ENCODE measurements at regions not wholly inside any gene's neighbourhood (a gene's known extent, or its start where the extent isn't known, plus 50 kb on each side); places are given as distances from the start of the nearest gene placed in this dataset.

DNA sequence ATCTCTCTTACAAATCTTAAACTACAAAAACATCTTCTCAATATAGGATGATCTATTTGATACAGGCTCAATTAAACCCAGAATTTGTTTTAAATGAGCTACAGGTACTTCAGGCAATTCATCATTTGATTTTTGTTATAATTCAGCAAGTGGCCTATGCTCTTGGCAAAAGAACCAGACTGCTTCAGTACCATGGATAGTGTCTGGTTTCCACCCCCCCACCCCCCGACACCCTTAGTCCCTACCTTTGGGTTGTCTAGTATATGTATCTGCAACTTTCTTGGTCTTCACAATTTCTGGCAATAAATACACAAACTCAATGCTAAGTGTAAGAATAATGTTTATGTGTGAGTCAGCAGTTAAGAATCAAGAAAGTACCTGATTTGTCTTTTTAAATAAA lies 97.3 kb upstream of the API5 start:
- Mint-ChIP-seq H3K27ac (no peak overlapping the region), H3K4me3 (no peak overlapping the region), H3K9me3 (peaks cover 15% of the 10 kb centered on the region), H3K4me1 (ENCODE audit: low read depth in 2 of 2) (no peaks in the 10 kb centered on the region), H3K36me3 (peaks cover 4% of the 10 kb centered on the region), H3K27me3 (no peaks in the 10 kb centered on the region)
- no peak for ATAC-seq
- DNase-seq (ENCODE audit: low spot score), result no peak

DNA sequence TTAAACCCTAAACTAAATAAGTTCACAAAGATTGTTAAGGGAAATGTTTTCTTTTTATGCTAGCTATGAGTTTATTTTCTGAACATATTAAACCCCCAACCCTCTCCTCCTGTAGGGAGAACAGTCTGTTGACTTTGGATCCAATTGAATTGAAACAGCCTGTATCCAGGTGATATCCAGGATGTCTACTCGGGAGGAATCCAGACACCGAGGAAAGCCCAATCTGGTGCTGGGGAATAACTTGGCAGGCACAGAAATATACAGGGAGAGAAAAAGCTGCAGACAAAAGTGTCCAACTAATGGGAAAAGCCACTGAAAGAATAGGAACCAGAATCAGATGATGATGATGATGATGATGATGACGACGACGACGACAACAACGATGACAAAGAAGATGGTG lies 93.9 kb upstream of the API5 start:
- no peak overlapping the region for H3K4me3 Mint-ChIP-seq
- H3K4me1 Mint-ChIP-seq (ENCODE audit: low read depth in 2 of 2), result no peaks in the 10 kb centered on the region
- H3K27ac Mint-ChIP-seq, result no peak overlapping the region
- no peaks in the 10 kb centered on the region for H3K36me3 Mint-ChIP-seq
- no peak for ATAC-seq
- no peaks in the 10 kb centered on the region for H3K27me3 Mint-ChIP-seq
- peaks cover 3% of the 10 kb centered on the region for H3K9me3 Mint-ChIP-seq
- DNase-seq (ENCODE audit: low spot score), result no peak

DNA sequence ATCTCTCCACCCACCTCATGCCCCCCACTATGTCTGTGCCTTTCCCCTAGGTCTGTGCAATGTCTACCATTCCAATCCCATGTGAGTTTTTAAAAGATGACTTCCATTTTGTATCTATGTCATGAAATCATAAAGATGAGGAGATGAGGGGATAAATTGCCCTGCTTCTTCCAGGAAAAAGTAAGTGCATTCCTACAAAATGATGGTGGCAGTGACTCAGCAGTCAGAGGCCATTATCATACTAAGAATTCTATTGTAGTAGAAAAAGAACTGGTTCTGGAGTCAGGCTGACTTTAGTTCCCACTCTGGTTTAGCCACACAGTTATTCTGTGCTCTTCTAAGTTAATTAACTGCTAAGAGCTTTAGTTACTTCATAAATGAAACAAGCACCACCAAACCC lies 89.6 kb upstream of the API5 start:
- DNase-seq (ENCODE audit: low spot score) (no peak), ATAC-seq (no peak)
- Mint-ChIP-seq H3K27me3 (no peaks in the 10 kb centered on the region), H3K27ac (no peak overlapping the region), H3K36me3 (no peaks in the 10 kb centered on the region), H3K9me3 (peaks cover 3% of the 10 kb centered on the region), H3K4me3 (no peak overlapping the region), H3K4me1 (ENCODE audit: low read depth in 2 of 2) (no peaks in the 10 kb centered on the region)

DNA sequence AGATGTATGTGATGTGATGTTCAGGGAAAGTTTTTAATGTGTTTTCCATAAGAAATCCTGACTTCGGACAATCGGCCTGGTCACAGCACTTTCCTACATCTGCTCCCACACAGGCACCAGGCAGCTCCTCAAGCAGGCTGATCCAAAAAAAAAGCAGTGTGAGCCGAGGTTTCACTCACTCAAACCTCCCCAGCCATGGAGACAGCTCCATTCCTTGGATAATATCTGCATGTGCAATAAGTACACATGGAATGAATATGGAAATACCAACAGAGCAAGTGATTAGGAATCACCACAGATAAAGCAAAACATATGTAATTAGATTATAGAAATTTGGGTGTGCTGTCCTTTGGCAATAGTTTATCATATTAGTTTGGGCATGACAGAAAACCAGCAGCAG lies 88.8 kb upstream of the API5 start:
- Mint-ChIP-seq H3K4me1 (ENCODE audit: low read depth in 2 of 2) (no peaks in the 10 kb centered on the region), H3K27me3 (no peaks in the 10 kb centered on the region), H3K4me3 (no peak overlapping the region), H3K36me3 (no peaks in the 10 kb centered on the region), H3K9me3 (peaks cover 3% of the 10 kb centered on the region), H3K27ac (no peak overlapping the region)
- no peak for DNase-seq (ENCODE audit: low spot score)
- ATAC-seq, result no peak

DNA sequence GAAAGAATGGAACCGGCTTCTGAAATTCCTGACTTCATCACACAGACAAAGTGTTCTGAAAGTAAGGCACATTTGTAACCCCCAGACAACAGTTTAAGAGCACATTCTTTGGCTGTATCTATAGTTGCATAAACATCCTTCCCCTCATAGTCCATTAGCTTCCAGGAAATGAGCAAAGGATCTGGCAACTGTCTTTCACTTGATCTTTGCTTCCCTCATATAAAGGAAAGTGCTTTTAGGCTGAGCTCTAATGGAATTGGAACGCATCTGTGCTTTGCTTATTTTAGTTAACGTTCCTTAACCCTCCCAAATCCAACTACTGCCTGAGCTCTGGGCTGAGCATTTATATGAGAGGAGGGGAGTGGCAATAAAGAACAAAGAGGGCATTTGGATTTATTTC lies 76.9 kb upstream of the API5 start:
- Mint-ChIP-seq H3K27ac (no peak overlapping the region), H3K9me3 (no peaks in the 10 kb centered on the region), H3K4me1 (ENCODE audit: low read depth in 2 of 2) (no peaks in the 10 kb centered on the region), H3K27me3 (no peaks in the 10 kb centered on the region), H3K4me3 (no peak overlapping the region), H3K36me3 (no peaks in the 10 kb centered on the region)
- DNase-seq (ENCODE audit: low spot score) (no peak), ATAC-seq (no peak)

DNA sequence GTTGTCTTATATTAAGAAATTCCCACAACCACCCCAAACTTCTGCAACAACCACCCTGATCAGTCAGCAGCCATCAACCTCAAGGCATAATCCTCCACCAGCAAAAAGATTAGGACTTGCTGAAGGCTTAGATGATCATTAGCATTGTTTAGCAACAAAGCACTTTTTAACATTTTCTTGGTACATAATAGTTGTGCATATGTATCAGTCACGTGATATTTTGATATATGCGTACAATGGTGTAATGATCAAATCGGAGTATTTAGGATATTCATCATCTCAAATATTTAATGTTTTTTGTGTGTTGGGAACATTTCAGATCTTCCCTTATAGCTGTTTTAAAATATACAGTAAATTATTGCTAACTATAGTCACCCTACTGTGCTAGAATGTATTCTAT lies 73.5 kb upstream of the API5 start:
- Mint-ChIP-seq H3K27ac (no peak overlapping the region), H3K27me3 (no peaks in the 10 kb centered on the region), H3K9me3 (no peaks in the 10 kb centered on the region), H3K4me3 (no peak overlapping the region), H3K36me3 (no peaks in the 10 kb centered on the region), H3K4me1 (ENCODE audit: low read depth in 2 of 2) (no peaks in the 10 kb centered on the region)
- DNase-seq (ENCODE audit: low spot score) (no peak), ATAC-seq (no peak)

DNA sequence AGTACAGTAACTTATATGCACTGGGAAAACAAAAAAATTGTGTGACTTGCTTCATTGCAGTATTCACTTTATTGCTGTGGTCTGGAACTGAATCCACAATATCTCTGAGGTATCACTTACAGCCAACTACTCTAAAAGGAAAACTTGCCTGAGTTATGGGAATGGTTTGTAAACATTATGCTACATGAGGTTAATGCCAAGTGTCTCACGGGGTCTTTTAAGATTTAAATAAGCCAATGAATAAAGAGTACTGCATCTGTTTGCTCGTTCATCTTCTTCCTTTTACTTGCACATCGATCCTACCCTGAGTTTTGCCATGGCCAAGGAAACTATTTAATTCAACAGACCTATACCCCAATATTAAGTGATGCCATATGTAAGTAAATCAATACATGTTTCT lies 72.0 kb upstream of the API5 start:
- H3K4me3 Mint-ChIP-seq, result no peak overlapping the region

DNA sequence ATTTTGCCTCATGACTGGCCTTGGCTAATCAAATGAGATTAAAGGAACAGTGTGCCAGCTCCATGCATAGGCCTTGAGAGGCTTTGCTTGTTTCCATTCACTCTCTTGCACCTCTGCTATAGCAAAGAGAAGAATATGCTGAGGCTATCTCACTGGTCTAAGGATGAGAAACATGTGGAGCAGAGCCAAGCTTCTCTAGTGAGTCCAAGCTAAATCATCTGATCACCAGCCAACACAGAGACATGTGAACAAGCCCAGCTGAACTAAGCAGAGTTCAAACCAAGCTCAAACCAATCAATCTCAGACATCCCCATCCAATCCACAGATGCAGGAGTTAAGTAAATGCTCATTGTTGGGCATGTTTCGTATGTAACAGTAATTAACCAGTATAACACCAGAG lies 69.4 kb upstream of the API5 start:
- Mint-ChIP-seq H3K9me3 (peaks cover 2% of the 10 kb centered on the region), H3K4me3 (no peak overlapping the region), H3K36me3 (no peaks in the 10 kb centered on the region), H3K27me3 (peaks cover 2 to 7% of the 10 kb centered on the region in 2 donors), H3K4me1 (ENCODE audit: low read depth in 2 of 2) (no peaks in the 10 kb centered on the region), H3K27ac (no peak overlapping the region)
- DNase-seq (ENCODE audit: low spot score) (no peak), ATAC-seq (no peak)

More for the DNA sequence above, 72.0 kb upstream of the API5 start:
- Mint-ChIP-seq H3K27ac (no peak overlapping the region), H3K9me3 (no peaks in the 10 kb centered on the region), H3K27me3 (no peaks in the 10 kb centered on the region), H3K4me1 (ENCODE audit: low read depth in 2 of 2) (no peaks in the 10 kb centered on the region), H3K36me3 (no peaks in the 10 kb centered on the region)
- DNase-seq (ENCODE audit: low spot score) (no peak), ATAC-seq (no peak)

DNA sequence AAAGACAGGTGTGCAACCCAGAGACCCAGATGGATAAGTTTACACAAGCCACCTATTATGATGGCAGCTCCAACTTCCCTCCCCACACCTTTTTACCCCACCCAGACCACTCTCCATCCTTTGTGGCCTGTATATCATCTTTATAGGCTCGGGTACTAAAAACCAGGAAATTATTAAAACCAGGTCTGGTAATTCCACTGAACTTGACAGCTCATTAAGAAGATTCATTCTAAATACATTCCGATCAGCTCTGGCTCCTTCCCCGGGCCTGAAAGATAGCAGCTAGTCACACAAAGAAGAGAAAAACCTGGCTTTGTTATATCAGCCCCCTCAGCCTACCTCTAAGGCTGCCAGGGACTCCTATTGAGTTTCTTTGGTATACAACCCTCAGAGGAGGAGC lies 67.9 kb upstream of the API5 start:
- Mint-ChIP-seq H3K27ac (no peak overlapping the region), H3K4me3 (no peak overlapping the region), H3K4me1 (ENCODE audit: low read depth in 2 of 2) (no peaks in the 10 kb centered on the region), H3K36me3 (no peaks in the 10 kb centered on the region), H3K27me3 (peaks cover 2 to 9% of the 10 kb centered on the region in 2 donors), H3K9me3 (peaks cover 2% of the 10 kb centered on the region)
- DNase-seq (ENCODE audit: low spot score) (no peak), ATAC-seq (no peak)

DNA sequence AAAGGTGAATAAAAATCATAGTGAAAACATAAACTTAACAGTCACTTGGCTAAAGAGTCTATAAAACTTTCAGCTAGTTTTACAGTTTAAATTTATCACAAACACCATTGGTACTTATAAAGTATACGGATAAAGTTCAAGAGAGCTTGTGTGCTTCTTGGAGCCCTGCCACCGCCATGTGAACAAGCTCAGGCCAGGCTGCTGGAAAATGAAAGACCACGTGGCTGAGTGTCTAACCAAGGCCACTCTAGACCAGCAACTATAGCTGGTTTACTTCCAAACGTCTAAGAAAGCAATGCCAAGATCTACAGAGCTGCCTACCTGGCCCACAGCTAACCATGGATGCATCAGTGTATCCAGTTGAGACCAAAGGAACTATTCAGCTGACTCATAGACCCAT lies 66.3 kb upstream of the API5 start:
- Mint-ChIP-seq H3K27ac (no peak overlapping the region), H3K4me1 (ENCODE audit: low read depth in 2 of 2) (no peaks in the 10 kb centered on the region), H3K4me3 (no peak overlapping the region), H3K36me3 (no peaks in the 10 kb centered on the region), H3K9me3 (peaks cover 2% of the 10 kb centered on the region), H3K27me3 (peaks cover 2 to 9% of the 10 kb centered on the region in 2 donors)
- ATAC-seq (no peak), DNase-seq (ENCODE audit: low spot score) (no peak)

DNA sequence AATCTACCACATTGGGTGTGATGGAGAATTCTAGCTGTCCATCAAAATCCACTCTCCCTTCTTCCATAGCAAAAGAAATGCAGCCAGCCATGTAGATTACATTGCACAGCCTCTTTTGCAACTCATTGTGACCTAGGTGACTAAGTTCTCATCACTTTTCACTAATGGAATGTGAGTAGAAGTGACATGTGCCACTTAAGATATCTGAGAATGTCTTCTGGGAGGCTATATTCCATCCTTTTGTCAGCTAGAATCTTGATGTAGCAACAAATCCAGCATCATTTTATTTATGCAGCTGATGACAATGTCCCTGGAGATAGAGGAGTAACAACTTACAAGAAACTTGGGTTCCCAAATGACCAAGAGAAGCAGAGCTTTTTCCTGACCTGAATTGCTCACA lies 61.5 kb upstream of the API5 start:
- DNase-seq (ENCODE audit: low spot score) (no peak), ATAC-seq (no peak)
- Mint-ChIP-seq H3K36me3 (no peaks in the 10 kb centered on the region), H3K4me3 (no peak overlapping the region), H3K4me1 (ENCODE audit: low read depth in 2 of 2) (no peaks in the 10 kb centered on the region), H3K9me3 (peaks cover 7% of the 10 kb centered on the region), H3K27me3 (peaks cover 9 to 19% of the 10 kb centered on the region in 2 donors), H3K27ac (no peak overlapping the region)

DNA sequence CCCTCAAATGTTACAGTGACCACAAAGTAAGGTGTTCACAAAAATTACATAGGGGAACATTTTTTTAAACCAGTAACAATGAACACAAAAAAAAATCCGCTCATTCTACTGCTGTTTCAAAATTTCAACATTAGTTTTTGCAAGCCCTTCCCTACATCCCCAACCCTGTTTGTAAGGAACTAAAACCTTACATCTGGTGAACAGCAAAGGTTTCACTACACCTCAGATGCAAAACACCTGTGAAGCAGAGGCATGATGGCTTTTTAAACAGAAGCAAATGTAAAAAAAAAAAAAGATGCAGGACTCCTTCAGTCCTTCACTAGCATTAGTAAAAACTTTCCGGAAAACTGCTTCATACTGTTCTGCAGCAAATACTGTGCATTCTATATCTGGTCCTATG lies 50.0 kb upstream of the API5 start:
- Mint-ChIP-seq H3K36me3 (peaks cover 4% of the 10 kb centered on the region), H3K27ac (no peak overlapping the region), H3K9me3 (peaks cover 3% of the 10 kb centered on the region), H3K4me3 (no peak overlapping the region), H3K27me3 (no peaks in the 10 kb centered on the region), H3K4me1 (ENCODE audit: low read depth in 2 of 2) (no peaks in the 10 kb centered on the region)
- no peak for DNase-seq (ENCODE audit: low spot score)
- ATAC-seq, result no peak

All from natural killer cell treated with Interleukin-12 subunit alpha and Interleukin-12 subunit beta and Interleukin-15 and Interleukin-18, amount 100 ng/mL, for 72 hours (primary cell).